Epithelial cell of esophagus (primary cell): ENCODE measurements at regions not wholly inside any gene's neighbourhood (a gene's known extent, or its start where the extent isn't known, plus 50 kb on each side); places are given as distances from the start of the nearest gene placed in this dataset.
A peak's percentile ranks its signal among the peaks of the same experiment; 100 is the strongest.

ENCODE experiments used
- DNase-seq: peaks from one replicate; pipeline ENCODE4 v3.0.0; 2010; ENCODE audit warnings: low read depth
- H3K4me3 ChIP-seq: 2 replicates; pipeline ENCODE4 v1.5.1; 2011; ENCODE audit warnings: mild to moderate bottlenecking, low read length, control low read depth
- TF ChIP-seq, protein P1 (sequence below): IDR thresholded peaks from 2 replicates; pipeline ENCODE4 v1.5.1; 2011; ENCODE audit warnings: low read depth, mild to moderate bottlenecking, low read length, control low read depth, inconsistent platforms; ENCODE audit not compliant: insufficient read depth; ENCODE audit errors: missing control alignments

DNA sequence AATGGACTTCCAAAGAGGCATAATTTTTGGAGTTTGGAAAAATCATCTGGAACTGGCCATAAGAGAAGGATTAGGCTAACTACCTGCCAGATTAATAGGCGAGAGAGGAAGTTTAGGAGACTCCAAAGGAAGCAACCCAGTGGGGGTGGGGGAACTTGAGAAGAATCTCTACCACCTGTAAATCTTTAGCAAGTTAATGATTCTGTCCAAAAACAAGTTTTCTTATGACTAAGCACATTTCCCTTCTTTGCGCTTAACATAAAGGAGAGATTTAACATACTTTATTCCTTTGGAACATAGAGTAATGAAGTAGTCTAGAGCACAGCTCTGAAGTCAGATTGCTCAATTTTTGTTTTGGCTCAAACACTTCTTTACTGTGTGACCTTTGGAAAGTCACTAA is 58.2 kb upstream of the PAPPA start:
- no peak for DNase-seq
- TF ChIP-seq, protein P1, sequence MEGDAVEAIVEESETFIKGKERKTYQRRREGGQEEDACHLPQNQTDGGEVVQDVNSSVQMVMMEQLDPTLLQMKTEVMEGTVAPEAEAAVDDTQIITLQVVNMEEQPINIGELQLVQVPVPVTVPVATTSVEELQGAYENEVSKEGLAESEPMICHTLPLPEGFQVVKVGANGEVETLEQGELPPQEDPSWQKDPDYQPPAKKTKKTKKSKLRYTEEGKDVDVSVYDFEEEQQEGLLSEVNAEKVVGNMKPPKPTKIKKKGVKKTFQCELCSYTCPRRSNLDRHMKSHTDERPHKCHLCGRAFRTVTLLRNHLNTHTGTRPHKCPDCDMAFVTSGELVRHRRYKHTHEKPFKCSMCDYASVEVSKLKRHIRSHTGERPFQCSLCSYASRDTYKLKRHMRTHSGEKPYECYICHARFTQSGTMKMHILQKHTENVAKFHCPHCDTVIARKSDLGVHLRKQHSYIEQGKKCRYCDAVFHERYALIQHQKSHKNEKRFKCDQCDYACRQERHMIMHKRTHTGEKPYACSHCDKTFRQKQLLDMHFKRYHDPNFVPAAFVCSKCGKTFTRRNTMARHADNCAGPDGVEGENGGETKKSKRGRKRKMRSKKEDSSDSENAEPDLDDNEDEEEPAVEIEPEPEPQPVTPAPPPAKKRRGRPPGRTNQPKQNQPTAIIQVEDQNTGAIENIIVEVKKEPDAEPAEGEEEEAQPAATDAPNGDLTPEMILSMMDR = no peak
- H3K4me3 ChIP-seq = no peak overlapping the region

DNA sequence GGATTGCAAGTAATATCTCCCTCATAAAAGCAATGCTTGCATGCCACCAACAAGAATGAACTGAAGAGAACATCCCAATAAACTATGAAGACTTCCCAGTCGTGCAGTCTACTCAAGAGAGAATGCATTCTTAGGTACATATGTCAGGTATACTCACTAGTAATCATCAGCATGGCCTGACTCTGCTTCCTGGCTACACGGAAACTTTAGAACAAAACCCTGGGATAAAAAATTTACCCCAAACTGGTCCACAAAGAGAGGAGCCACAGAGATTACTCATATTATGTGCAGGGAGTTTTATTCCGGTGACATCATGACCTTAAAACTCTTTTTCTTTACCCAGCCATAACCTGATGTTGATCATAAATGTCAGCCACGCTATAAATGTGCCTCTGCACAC is 57.5 kb upstream of the PAPPA start:
- DNase-seq = peak; percentile 79
- TF ChIP-seq, protein P1 = no peak
- no peak overlapping the region for H3K4me3 ChIP-seq

DNA sequence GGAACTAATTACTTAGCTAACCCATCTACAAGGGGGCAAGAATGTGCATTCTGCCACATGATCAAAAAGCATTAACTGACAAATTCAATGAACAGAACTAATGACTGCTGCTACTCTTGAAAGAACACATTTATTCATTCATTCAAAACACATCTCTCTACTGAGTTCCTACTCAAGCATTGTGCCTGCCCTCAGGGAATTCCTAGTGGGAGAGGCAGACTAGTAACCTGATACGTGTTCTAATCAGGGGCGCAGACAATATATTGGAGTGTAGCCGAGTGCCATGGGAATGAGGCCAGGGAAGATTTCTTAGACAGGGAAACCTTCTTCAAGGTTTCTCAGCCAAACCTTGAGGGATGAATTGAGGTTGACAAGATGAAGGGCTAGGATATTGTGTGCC is 56.7 kb upstream of the PAPPA start:
- TF ChIP-seq, protein P1 = no peak
- DNase-seq = peak; percentile 23
- H3K4me3 ChIP-seq = no peak overlapping the region

DNA sequence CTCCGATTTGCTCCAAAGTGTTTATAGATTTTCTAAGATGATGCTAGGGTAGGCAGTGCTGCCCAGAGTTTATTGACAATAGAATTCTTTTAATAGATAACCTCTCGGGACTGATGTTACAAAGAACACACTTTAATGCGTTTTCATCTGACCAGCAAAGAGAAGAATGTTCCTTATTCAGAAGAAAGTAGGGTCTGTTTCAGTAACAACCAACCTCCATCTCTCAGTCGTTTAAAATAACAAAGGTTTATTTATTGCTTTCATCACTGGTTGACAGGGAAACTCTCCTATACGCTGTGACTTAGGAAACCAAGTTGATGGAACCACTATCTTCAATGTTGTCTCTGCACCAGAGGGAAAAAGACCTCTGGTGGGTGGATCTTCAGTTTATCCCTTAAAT is 55.1 kb upstream of the PAPPA start:
- no peak overlapping the region for H3K4me3 ChIP-seq
- DNase-seq = no peak

DNA sequence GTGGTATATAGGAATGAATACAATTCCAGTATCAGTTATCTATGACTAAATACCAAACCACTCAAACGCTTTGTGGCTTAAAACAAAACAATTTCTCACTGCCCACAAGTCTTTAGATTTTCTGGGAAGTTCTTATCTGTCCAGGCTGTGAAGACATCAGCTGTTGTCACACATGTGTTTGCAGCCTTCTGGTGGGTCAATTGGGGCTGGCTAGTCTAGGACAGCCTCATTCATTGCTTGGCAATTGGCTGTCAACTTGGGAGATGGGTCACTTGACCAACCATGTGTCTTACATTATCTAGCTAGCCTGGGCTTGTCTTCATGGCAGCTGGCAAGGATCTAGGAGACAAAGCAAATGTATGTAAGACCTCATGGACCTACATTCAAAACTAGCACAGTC is 53.8 kb upstream of the PAPPA start:
- TF ChIP-seq, protein P1 = no peak
- DNase-seq = peak; percentile 40

More for the DNA sequence above, 55.1 kb upstream of the PAPPA start:
- TF ChIP-seq, protein P1 = no peak

DNA sequence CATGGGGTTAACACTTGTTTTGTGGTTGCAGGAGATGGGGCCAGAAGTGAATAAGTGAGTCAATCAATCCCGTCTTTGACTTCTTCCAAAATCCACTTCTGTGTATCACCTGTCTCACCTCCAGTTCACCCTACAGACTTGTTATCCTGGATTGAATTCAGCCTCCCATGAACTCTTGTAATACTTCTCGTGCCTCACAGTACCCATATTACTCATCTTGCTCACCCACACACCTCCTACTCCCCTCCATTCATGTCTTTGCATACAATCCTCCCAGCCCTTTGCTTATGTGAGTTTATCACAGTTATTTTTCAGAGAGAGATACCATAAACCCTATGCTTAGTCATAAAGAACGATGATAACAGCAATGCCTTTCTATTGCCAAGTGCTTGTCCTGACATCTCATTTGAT is 52.9 kb upstream of the PAPPA start:
- H3K4me3 ChIP-seq = no peak overlapping the region
- DNase-seq = peak; percentile 95
- TF ChIP-seq, protein P1 = no peak

More for the DNA sequence above, 53.8 kb upstream of the PAPPA start:
- H3K4me3 ChIP-seq = no peak overlapping the region

DNA sequence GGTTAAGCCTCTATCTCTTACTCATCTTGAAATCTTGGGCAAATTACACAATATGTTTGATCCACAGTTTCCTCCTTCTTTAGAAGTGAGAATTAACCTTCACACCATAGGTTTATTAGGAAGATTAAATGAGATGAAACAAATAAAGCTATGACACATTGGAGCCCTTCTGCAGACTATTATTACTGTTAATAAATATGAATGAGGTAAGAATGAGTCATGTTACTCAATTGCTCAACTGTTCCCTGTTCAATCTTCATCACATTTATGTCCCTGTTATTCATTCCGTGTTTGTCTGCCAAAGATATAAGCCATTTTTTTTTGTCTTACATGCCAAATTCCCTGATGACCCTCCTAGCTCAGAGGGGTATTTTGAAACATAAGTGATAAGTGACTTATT is 52.1 kb upstream of the PAPPA start:
- no peak overlapping the region for H3K4me3 ChIP-seq
- peak; percentile 94 for DNase-seq
- TF ChIP-seq, protein P1 = no peak
